ENCODE measurements at regions not wholly inside any gene's neighbourhood (a gene's known extent, or its start where the extent isn't known, plus 50 kb on each side); places are given as distances from the start of the nearest gene placed in this dataset.

- DNase-seq, result no peak
These were observed 394.6 kb upstream of the FGF13 start for GRCh38 chrX:139106069-139106468.

- no peak for DNase-seq
These were observed 383.4 kb upstream of the FGF13 start for GRCh38 chrX:139094671-139095592.

GRCh38 chrX:139093201-139093600, 381.7 kb upstream of the FGF13 start:
- DNase-seq, result no peak

- no peak for DNase-seq
These were observed 380.4 kb upstream of the FGF13 start for GRCh38 chrX:139091878-139092277.

GRCh38 chrX:139091066-139091465, 379.5 kb upstream of the FGF13 start:
- no peak for DNase-seq

GRCh38 chrX:139086246-139086645, 374.7 kb upstream of the FGF13 start:
- no peak for DNase-seq

GRCh38 chrX:139085404-139085803, 373.9 kb upstream of the FGF13 start:
- no peak for DNase-seq

- DNase-seq, result no peak
These were observed 371.7 kb upstream of the FGF13 start for GRCh38 chrX:139083191-139083590.

- DNase-seq, result no peak
These were observed 370.4 kb upstream of the FGF13 start for GRCh38 chrX:139081965-139082364.

- DNase-seq, result no peak
These were observed 368.3 kb upstream of the FGF13 start for GRCh38 chrX:139079789-139080188.

GRCh38 chrX:139078761-139079280, 367.3 kb upstream of the FGF13 start:
- DNase-seq, result no peak

GRCh38 chrX:139078342-139078741, 366.8 kb upstream of the FGF13 start:
- no peak for DNase-seq

- DNase-seq, result no peak
These were observed 366.0 kb upstream of the FGF13 start for GRCh38 chrX:139077281-139078250.

GRCh38 chrX:139063364-139063763, 351.8 kb upstream of the FGF13 start:
- no peak for DNase-seq

GRCh38 chrX:139058831-139059495, 347.4 kb upstream of the FGF13 start:
- no peak for DNase-seq

GRCh38 chrX:139052461-139052860, 340.9 kb upstream of the FGF13 start:
- no peak for DNase-seq

GRCh38 chrX:139049465-139049864, 337.9 kb upstream of the FGF13 start:
- DNase-seq, result no peak

GRCh38 chrX:139044680-139045079, 333.2 kb upstream of the FGF13 start:
- no peak for DNase-seq

- DNase-seq, result no peak
These were observed 327.5 kb upstream of the FGF13 start for GRCh38 chrX:139039041-139039440.

GRCh38 chrX:139026811-139027210, 315.3 kb upstream of the FGF13 start:
- DNase-seq, result no peak

- no peak for DNase-seq
These were observed 314.9 kb upstream of the FGF13 start for GRCh38 chrX:139026406-139026805.

- DNase-seq, result no peak
These were observed 314.3 kb upstream of the FGF13 start for GRCh38 chrX:139025816-139026215.

- no peak for DNase-seq
These were observed 312.0 kb upstream of the FGF13 start for GRCh38 chrX:139023531-139023930.

Data from COR-L47 (cell line).